SH-SY5Y (cell line): ENCODE measurements at regions not wholly inside any gene's neighbourhood (a gene's known extent, or its start where the extent isn't known, plus 50 kb on each side); places are given as distances from the start of the nearest gene placed in this dataset.

Source experiments
- GATA2 ChIP-seq: IDR thresholded peaks from 2 replicates; pipeline ENCODE4 v1.6.1; 2011; ENCODE audit warnings: mild to moderate bottlenecking, low read depth, low read length
- GATA3 ChIP-seq: IDR thresholded peaks from 2 replicates; pipeline ENCODE4 v1.6.1; 2011; ENCODE audit warnings: low read depth, mild to moderate bottlenecking, low read length, moderate library complexity

DNA sequence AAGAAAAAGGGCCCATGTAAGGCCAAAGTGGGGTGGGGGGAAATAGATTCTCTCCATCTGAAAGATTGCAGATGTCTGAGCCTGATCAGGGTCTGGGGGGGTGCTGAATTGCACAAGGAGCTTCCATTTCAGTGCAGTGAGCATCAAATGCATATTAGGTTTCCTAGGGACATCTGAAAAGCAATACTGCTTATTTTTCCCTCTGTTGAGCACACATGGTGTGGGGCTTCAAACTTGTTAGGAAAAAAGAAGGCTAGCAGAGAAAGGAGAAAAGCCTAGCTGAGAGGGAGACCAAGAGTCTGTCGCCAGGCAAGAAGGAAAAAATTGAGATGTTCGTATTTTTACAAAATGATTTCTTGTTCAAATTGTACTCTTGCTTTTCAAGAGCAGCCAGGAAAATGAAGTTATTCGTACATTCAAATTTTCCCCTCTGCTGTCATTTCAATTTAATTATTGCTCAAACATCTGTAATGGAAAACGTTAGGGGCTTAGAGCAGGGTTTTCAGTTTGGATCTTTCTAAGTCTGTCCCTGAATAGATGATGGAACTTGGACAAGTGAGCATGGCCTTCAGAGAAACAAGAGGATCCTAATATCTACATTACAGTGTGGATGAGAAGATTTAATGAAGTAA, 191.9 kb upstream of the GAS1 start:
- TF ChIP-seq GATA3 (no peak), GATA2 (no peak)

DNA sequence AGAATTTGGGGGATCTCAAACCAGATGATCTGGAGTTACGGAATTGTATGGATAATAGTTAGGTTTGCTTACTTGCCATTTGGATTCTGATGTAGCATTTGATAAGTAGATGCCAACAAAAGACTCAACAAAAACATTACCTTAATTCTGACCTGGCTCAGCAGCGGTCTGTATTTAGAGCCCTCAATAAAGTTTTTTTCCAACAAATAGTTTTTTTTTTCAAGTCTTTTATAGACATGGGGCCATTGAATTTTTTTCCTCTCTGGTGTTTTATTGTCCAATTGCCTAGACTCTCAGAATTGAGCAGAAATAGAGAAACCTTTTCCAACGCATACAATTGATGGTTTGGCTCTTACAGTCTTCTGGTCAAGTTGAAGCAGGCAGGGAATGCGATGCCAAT, 192.8 kb upstream of the GAS1 start:
- TF ChIP-seq GATA2 (no peak), GATA3 (no peak)

DNA sequence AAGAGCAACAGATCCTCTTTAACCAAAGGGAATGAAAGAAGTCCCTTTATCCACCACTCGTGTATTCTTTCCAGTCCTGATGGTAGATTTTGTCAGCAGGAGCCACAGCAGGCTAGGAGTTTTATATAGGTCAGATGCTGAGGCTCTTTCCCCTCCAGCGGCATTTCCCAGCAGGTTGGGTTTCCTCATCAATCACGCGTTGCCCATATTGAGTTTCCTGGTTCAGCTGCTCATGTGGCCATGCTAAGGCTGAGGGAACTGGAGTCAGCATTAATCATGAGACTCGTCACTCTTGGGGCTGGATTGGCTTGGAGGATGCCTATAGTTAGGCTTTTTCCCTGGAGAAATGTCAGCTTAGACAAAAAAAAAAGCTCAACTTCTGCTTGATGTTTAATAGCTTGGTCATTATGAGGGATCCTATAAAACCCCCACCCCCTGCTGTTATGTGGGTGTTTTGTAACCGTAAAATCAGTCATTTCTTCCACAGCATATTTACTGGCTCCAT, 193.4 kb upstream of the GAS1 start:
- TF ChIP-seq GATA2: no peak
- no peak for TF ChIP-seq GATA3

DNA sequence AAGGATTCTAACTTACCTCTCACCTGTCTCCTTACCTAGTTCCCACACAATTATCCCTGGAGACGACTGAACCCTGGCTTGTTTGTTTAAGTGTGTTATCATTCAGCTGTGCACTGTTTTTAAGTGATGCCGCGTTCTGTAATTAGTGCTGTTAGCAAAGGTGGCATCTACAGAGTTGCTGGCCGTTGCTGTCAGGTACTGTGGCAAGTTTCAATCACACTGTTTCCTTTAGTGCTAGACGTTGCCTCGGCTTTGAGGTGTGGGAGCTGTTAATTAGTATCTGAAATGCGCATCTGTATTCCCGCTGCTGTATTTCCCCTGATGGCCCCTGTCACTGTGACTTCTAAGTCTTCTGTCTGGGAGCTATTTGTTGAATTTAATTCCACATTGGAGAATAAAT, 193.8 kb upstream of the GAS1 start:
- TF ChIP-seq GATA3 (no peak), GATA2 (no peak)

DNA sequence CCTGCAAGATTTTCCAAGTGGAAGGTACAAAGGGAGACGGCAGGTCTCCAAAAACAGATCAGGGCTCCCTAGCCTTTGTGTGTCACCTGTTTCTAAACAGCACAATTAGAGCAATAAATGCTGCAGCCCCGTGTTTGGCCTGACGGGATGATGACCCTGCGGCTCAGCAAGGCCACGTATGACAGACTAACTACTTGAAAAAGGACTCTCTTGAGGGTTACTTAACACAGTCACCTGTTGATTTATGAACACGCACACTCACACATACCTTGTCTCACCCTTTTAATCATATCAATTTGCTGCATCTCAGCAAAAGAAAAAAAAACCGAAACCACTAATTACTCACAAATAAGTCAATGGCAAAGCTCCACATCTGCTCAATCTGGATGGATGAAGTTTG, 199.6 kb upstream of the GAS1 start:
- TF ChIP-seq GATA2: no peak
- TF ChIP-seq GATA3: no peak

DNA sequence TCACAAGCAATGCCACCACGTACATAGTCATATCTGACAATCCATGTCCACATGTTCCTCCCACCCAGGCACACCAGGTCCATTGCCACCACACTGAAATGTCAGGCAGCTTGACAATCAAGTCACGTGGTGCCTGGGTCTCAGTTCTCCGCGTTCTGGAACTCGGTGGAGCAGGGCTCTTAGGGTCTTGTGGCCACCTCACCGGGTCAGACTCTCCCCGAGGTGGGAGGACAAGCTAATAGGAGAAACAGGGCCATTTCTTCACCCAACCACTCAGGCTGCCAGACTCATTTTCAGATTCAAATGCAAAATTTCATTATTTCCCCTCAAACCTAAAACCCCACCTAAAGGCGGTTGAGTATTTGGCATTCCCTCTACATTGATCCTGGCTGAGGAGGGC, 200.5 kb upstream of the GAS1 start:
- TF ChIP-seq GATA3 (no peak), GATA2 (no peak)

DNA sequence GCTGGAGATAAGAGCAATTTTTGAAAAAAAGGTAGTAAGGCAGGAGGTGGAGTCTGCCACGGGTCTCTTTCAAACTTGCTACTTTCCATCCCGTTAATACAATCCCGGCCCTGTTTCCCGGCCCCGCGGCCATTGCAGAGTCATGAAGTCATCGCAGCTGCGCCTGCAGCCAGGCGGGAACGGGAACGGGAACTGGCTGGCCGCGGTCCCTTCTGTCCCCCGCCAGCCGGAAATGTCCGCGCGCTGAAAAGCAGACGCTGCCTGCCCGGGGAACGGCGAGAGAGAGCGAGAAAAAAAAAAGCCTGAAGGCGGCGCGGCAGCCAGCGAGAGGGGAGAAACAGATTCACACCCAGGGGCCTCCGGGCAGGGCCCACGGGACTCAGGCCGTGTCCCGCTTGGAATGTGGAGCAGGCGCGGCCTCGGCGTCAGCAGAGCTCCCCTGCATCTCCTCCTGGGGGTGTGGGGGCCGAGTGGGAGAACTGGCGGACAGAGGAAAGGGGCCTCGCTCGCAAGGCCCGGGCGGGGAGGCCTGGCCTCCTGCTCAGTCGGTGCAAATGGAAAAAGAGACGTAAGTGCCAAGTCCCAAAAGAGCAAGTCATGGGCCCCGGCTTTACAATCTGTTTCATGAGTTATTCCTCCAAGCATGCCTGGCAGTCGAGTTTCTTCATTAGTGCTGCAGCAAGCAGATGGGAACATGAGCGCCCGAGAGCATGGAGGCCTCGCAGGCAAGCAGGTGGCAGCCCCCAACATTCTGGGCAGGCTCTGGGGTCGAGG, 201.2 kb upstream of the GAS1 start:
- TF ChIP-seq GATA3 (no peak), GATA2 (no peak)

DNA sequence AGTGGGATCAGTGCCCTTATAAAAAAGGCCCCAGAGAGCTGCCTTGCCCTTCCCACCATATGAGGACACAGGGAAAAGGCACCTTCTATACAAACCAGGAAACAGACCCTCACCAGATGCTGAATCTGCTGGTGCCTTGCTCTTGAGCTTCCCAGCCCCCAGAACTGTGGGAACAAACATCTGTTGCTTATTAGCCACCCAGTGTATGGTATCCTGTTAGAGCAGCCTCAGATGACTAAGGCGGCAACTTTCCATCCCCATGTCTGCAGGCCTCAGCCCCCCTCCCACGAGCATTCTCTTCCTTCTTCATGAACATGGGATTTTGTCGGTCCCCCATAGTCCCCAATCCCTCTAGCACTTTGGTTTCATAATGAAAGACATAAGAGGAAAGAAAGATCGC, 202.5 kb upstream of the GAS1 start:
- no peak for TF ChIP-seq GATA2
- no peak for TF ChIP-seq GATA3

DNA sequence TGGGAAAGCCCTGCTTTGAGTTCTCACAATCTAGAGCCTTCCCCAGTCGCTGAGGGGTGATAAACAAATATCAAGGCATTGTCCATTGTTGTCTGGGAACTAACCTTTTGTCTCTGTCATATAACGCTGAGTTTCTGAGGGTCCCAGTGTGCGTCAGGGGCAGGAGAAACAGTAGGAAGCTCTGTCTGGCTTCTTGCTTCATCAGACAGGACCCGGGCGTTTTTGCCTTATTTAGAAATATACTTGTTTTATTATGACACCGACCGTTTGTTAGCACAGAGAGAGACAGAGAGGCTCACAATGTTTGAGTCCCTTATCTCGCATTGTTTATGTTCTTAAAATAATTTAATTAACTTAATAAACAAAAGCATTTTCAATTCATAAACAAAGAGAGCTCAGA, 204.9 kb upstream of the GAS1 start:
- TF ChIP-seq GATA3 (no peak), GATA2 (no peak)

DNA sequence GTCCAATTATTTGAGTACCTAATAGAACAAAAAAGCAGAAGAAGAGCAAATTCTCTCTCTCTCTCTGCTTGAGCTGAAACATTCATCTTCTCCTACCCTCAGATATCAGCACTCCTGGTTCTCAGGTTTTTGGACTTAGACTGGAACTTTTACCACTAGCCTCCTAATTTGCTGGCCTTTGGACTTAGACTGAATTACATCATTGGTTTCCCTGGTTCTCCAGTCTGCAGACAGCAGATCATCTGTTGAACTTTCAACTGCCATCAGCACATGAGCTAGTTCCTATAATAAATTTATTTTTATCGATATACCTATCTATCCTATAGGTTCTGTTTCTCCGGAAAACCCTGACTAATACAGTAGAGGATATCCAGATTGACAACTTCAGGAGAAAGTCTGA, 208.9 kb upstream of the GAS1 start:
- no peak for TF ChIP-seq GATA2
- TF ChIP-seq GATA3: no peak

DNA sequence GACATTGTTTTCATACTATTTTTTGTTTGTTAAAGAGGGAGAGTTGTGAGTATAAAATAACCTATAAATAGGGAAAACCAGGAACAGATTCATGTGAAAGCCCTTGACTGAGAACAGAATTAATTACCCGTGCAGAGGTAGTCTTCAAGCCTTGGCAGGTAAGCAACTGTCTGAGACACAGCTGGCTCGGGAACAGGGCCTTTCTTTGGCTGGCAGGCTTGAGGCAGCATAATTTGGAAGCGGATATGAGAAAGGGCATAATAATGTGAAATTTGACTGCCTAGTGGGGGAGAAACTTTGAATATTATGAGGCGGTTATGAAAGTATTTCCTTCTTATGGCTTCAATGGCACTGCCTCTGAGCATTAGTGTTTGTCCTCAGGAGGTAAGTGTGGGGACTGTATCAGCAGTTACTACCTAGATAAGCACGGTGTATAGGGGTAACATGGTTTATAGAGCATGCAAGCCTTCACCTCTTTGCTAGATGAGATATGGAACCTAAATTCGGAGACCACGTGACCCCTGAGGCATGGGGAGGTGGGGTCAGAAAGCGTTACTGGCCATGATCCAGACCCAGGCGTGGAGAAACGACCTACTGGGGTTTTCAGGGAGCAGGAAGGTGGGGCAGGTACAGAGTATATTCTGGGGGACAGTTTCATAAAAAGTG, 210.2 kb upstream of the GAS1 start:
- TF ChIP-seq GATA3 (no peak), GATA2 (no peak)

DNA sequence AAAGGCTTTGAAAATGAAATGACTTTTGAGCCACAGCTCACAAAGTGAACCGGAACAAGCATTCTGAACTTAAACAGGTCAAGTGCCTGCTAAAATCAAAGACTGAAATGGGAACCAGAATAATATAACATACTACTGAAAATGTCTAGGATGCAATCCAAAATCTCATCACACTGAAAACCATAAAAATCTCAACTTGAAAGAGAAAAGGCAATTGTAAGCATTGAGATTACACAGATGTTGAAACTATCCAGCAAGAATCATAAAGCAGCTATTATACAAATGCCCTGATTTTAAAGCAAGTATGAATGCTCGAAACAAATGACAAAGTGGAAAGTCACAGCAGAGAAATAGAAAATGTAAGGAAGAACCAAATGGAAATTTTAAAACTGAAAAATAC, 211.5 kb upstream of the GAS1 start:
- TF ChIP-seq GATA3 (no peak), GATA2 (no peak)

DNA sequence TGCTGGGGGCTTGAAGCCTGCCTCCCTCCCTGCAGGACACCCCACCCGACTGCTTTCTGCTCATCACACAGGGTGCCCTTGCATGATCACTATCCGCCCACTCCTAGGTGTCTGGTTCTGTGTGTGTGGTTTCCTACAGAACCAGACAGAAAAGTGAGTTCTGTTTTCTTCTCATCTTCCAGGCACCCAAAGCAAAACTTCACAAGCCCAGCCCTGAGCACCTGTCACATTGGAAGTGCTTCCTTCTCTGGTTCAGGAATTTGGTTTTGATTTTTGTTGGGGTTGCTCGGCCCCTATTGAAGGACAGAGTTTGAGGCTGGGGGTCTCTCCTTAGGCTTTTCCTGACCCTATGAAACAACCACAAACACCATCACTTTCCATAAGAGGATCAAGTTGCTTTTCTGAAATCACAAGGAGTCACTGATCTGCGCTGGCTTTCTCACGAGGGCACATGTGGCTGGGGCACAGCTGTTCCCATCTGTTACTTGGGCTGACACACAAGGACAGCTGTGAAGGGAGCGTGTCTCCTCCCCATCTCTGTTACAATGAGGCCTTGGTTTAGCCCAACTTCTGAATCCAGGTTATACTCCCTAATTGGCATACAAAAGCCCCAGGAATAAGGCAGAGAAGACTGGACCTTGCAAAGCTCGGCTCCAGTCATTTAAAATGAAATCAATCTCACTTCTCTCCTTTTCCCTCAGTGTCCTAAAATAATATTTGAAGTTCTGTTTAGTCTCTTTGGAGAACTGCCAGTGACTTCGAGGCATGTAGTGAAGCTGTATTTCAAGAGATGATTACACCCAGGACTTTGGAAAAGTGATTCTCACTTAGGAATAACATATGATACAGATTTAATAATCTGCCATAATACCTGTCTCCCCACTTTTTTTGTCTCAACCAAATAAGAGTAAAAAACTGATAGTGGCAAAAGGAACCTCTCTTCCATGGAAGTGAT, 213.1 kb upstream of the GAS1 start:
- TF ChIP-seq GATA3: no peak
- TF ChIP-seq GATA2: no peak

DNA sequence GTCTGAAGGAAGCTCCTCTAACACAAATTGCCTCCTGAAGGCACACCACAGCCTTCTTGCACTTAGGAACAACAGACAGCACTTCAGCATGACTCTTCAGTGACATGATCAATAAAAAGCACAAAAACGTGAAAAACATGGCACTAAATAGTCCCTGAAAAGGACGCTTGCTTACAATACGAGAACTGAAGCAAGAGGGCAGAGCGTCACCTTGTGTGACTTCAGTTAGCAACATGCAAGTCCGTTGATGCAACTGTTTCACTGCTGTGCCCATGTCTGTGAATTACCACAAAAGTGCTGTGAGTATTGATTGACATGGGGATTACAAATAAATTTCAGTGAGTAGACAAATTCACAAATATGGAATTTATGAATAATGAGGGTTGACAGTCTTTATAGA, 219.9 kb upstream of the GAS1 start:
- TF ChIP-seq GATA2 (no peak), GATA3 (no peak)
